ENCODE measurements at regions not wholly inside any gene's neighbourhood (a gene's known extent, or its start where the extent isn't known, plus 50 kb on each side); places are given as distances from the start of the nearest gene placed in this dataset.

DNA sequence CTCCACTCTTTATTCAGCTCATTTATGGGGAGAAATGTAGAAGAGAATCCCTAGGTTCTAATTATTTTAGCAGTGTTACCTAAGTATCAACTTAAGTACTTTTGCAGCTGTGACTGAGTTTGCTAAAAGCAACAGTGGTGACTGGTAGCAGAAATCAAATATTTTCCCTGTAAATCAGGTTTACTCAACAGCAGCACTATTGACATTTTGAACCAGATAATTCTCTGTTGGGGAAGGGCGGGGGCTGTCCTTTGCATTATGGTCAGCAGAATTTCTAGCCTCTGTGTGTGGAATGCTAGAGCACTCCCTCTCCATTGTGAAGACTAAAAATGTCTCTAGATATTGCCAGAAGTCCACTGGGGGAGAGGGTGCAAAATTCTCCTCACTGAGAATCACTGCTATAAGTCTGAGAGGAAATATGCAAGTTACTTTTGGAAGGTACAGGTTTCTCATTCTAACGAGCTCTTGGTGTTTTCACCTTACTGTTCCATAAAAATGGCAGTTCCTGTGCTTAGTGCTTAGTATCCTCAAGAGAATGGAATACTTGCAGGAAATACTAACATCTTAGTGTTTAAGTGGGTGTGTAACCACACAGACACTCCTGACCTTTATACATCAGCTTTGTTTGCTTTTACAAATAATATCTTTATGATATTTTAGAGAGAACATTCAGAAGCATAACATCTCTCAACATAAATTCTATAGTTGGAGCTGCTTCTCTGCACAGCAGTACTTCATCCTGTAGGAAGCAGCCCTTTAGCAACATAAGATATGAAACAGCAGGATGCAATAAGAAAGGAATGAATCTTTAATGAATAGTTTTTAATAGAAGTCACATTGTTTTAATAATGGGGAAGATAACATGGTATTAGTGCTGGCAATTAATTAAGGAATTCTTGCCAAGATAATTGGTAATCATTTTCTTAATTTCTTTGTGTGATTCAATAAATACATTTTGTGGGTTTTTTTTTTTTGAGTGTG lies 246.5 kb upstream of the GOLIM4 start:
- TF ChIP-seq POLR2AphosphoS5 (IDR thresholded peaks at IDR 0.05; ENCODE audit: low read depth, low read length) (no peak), POLR2A (IDR thresholded peaks at IDR 0.05; ENCODE audit: low read depth, low read length) (no peak), TAF1 (IDR thresholded peaks at IDR 0.05; ENCODE audit: borderline replicate concordance, low read depth, low read length) (no peak)
- no peak for DNase-seq (ENCODE audit: insufficient read length)
- FAIRE-seq: no peak

DNA sequence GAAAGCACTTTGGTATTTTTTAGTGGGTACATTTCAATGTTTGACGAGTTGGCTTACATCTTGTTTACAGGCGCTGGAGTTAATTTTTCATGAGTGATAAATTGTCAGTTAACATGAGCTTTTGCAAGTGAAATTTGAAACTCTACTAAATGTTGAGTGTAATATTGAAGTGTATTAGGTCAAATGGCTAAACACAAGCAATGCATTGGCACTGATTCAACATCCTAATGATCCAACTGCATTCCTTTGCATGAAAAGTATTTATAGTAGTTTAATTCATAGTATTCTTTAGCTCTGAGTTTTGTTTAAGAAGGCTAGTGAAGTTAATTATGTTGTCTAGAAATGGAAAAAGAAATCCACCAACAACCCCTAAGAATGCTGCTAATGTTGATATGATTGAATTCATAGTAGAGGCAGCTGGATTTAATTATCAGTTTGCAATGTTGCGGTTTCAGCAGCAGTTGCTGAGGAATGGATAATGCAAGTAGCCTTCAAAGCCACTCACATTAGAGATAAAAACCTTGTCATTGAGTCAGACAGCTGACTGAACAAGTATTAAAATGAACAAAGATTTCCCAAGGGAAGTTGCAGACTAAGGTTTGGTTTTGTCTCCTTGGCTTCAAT lies 245.6 kb upstream of the GOLIM4 start:
- no peak for FAIRE-seq
- TF ChIP-seq POLR2AphosphoS5 (IDR thresholded peaks at IDR 0.05; ENCODE audit: low read depth, low read length): no peak
- no peak for TF ChIP-seq TAF1 (IDR thresholded peaks at IDR 0.05; ENCODE audit: borderline replicate concordance, low read depth, low read length)
- no peak for TF ChIP-seq POLR2A (IDR thresholded peaks at IDR 0.05; ENCODE audit: low read depth, low read length)

DNA sequence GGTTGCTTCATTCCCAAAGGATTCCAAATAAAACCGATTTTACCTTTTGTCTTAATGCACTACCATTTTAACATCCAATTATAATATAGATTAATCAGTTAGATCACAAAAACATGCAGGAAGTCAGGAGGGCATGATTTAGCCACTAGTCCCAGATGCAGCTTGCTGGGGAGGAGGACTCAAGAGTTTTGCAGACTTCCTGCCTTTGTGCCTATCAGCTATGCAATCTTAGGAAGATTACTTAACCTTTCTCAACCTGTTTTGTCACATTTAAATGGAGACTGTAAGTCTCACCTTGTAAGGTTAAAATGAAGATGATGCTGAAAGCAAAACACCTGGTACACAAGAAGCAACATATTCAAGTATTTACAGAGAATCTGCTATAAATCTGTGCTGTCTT lies 242.4 kb upstream of the GOLIM4 start:
- no peak for DNase-seq (ENCODE audit: insufficient read length)
- FAIRE-seq: no peak
- no peak for TF ChIP-seq TAF1 (IDR thresholded peaks at IDR 0.05; ENCODE audit: borderline replicate concordance, low read depth, low read length)
- TF ChIP-seq POLR2AphosphoS5 (IDR thresholded peaks at IDR 0.05; ENCODE audit: low read depth, low read length): no peak
- no peak for TF ChIP-seq POLR2A (IDR thresholded peaks at IDR 0.05; ENCODE audit: low read depth, low read length)

More for the DNA sequence above, 245.6 kb upstream of the GOLIM4 start:
- no peak for DNase-seq (ENCODE audit: insufficient read length)

DNA sequence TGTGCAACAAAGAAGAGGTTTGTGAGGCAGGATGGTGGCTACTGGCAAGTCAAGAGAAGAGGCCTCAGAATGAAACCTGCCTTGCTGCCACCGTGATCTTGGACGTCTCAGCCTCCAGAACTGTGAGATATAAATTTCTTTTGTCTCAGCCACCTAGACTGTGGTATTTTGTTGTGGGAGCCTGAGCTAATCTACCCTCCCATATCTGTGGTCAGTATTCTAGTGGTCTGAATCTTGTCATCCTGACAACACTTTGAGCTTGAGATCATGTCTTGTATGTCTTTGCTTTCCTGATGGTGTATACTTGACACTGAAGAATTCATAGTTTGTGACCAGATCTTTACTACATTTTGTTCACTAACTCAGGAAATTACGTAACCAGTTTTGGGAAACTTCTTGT lies 240.6 kb upstream of the GOLIM4 start:
- no peak for DNase-seq (ENCODE audit: insufficient read length)
- TF ChIP-seq POLR2A (IDR thresholded peaks at IDR 0.05; ENCODE audit: low read depth, low read length): no peak
- no peak for TF ChIP-seq POLR2AphosphoS5 (IDR thresholded peaks at IDR 0.05; ENCODE audit: low read depth, low read length)
- no peak for TF ChIP-seq TAF1 (IDR thresholded peaks at IDR 0.05; ENCODE audit: borderline replicate concordance, low read depth, low read length)
- no peak for FAIRE-seq

DNA sequence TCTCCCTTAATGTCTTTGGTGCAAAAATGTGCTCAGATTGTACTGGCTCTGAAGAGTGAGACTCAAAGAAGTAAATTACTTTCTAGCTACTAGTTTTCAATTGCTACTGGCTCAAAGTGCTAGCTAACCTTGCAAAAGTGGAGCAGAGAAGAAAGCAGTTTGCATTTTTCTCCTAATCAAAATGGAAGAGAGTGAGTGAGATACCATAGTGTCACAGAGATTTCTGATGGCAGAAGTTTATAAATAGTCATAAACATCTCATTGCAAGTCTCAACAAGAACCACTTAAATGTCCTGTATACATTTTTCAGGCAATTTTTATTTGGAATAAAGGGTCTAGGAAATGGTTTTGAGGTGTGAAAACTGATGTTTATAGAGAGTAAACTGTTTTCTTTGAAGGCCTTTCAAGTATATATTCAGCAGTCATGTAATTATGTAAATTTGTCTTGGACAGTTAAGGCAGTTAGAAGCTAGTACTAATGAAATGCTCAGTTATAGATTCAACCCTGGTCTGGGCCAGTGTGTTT lies 237.7 kb upstream of the GOLIM4 start:
- DNase-seq (ENCODE audit: insufficient read length) (no peak), FAIRE-seq (no peak)
- TF ChIP-seq TAF1 (IDR thresholded peaks at IDR 0.05; ENCODE audit: borderline replicate concordance, low read depth, low read length) (no peak), POLR2A (IDR thresholded peaks at IDR 0.05; ENCODE audit: low read depth, low read length) (no peak), POLR2AphosphoS5 (IDR thresholded peaks at IDR 0.05; ENCODE audit: low read depth, low read length) (no peak)

DNA sequence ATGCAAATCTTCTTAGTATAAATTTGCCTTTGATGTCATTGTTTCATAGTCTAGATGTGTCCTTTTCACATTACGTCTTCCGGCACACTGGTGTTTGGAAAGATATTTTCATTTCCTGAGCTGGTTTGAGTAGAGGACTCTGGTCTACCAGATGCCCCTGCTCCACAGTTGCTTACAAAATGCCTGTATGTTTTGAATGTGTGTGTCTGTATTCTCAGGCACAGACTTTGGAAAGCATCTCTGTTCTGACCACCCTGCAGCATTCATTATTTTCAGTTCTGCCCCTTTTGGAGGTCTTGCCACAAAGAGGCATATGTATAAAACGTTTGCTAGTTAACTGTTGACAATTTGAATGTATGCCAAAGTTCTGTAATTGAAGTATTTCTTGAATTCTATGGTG lies 236.0 kb upstream of the GOLIM4 start:
- DNase-seq (ENCODE audit: insufficient read length): no peak
- TF ChIP-seq TAF1 (IDR thresholded peaks at IDR 0.05; ENCODE audit: borderline replicate concordance, low read depth, low read length): no peak
- no peak for TF ChIP-seq POLR2A (IDR thresholded peaks at IDR 0.05; ENCODE audit: low read depth, low read length)
- TF ChIP-seq POLR2AphosphoS5 (IDR thresholded peaks at IDR 0.05; ENCODE audit: low read depth, low read length): no peak
- FAIRE-seq: no peak

DNA sequence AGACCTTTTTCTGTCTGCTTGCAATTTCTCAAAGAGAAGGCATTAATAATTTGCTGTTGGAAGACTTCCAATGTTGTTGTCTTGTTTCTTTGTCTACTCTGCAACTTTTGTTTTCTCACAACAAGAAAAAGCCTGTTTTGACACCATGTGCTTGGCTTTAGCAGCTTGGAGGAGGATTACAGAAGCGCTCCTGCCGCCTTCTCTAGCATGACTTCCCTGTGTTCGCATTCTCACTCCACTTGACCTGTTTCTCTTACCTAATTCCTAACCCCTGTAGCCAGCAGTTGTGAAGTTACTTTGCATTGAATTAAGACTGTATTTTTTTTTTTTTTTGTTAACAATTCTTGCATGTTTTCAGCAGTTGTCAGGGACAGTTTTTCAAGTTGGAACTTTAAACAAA lies 235.3 kb upstream of the GOLIM4 start:
- FAIRE-seq (no peak), DNase-seq (ENCODE audit: insufficient read length) (no peak)
- TF ChIP-seq POLR2A (IDR thresholded peaks at IDR 0.05; ENCODE audit: low read depth, low read length) (no peak), POLR2AphosphoS5 (IDR thresholded peaks at IDR 0.05; ENCODE audit: low read depth, low read length) (no peak), TAF1 (IDR thresholded peaks at IDR 0.05; ENCODE audit: borderline replicate concordance, low read depth, low read length) (no peak)

DNA sequence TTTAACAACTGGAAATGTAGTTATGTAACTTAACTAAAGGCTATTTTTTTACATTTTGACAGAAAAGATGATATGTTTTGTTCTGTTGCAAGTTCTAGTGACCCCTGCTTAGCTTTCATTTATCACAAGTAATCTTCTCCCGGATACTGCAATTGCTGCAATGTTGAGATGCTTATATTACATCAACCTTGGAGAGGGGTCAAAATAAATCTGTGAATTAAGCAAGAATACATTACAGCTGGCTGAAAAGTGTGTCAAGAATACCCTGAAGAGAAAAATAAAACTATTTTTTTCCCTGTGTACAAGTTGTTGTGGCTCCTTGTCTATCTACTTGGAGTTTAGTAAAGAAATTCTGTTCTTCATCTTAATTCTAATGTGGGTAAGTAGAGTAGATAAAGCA lies 232.1 kb upstream of the GOLIM4 start:
- no peak for TF ChIP-seq POLR2AphosphoS5 (IDR thresholded peaks at IDR 0.05; ENCODE audit: low read depth, low read length)
- no peak for TF ChIP-seq TAF1 (IDR thresholded peaks at IDR 0.05; ENCODE audit: borderline replicate concordance, low read depth, low read length)
- DNase-seq (ENCODE audit: insufficient read length) (no peak), FAIRE-seq (no peak)

DNA sequence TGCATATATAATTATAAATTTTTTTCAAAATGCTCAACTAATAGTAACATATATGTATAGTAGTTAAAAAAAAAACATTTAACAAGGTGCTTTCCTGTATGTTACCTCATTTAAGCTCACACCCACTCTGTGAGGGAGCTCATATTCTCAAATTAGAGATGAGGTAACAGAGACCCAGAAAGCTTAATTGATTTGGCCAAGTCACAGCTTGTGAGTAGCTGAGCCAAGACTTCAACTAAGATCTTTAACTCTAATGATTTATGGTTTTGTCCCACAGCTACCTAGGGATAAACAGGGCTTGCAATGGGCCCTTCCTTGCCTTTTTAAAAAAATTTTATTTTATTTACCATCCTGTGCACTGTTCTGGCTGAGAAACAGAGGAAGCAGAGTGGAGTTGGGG lies 230.0 kb upstream of the GOLIM4 start:
- no peak for TF ChIP-seq TAF1 (IDR thresholded peaks at IDR 0.05; ENCODE audit: borderline replicate concordance, low read depth, low read length)
- no peak for TF ChIP-seq POLR2A (IDR thresholded peaks at IDR 0.05; ENCODE audit: low read depth, low read length)
- TF ChIP-seq POLR2AphosphoS5 (IDR thresholded peaks at IDR 0.05; ENCODE audit: low read depth, low read length): no peak
- no peak for FAIRE-seq
- DNase-seq (ENCODE audit: insufficient read length): no peak

DNA sequence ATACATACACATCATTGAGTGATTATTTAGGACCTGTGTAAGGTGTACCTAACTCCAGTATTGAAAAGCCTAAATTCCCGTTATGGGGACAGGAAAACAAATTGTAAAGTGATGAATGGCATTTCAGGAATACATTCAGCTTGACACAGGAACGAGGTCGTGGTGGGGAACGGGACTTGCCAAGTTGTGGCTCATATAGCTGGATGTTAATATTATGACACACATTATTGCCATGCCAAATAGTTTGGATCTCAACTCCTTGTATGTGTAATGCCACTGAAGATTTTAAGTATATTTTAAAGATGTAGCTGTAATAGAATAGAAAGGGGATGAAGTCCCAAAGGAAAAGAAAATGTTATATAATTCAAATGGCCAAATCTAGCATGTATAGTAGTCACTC lies 227.2 kb upstream of the GOLIM4 start:
- DNase-seq (ENCODE audit: insufficient read length) (no peak), FAIRE-seq (no peak)
- TF ChIP-seq POLR2A (IDR thresholded peaks at IDR 0.05; ENCODE audit: low read depth, low read length) (no peak), TAF1 (IDR thresholded peaks at IDR 0.05; ENCODE audit: borderline replicate concordance, low read depth, low read length) (no peak), POLR2AphosphoS5 (IDR thresholded peaks at IDR 0.05; ENCODE audit: low read depth, low read length) (no peak)

DNA sequence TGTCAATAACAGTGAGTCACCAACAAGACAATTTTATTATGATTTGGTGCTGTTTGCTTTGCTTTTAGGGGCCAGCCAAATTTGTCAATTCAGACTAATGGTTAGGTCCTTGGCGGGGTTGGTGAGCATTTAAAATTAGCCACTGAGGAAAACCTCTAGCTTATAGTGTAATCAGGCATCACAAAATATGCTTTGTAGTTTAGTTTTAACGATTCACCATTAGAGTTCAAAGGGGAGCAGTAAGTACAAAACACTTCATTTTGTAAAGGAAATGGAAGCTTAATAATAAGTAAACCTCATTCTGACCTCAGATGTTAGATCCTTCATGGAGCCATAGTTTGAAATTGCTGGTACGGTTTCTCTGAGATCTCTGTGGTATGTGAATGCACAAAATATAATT lies 218.4 kb upstream of the GOLIM4 start:
- FAIRE-seq: no peak
- TF ChIP-seq POLR2AphosphoS5 (IDR thresholded peaks at IDR 0.05; ENCODE audit: low read depth, low read length) (no peak), POLR2A (IDR thresholded peaks at IDR 0.05; ENCODE audit: low read depth, low read length) (no peak), TAF1 (IDR thresholded peaks at IDR 0.05; ENCODE audit: borderline replicate concordance, low read depth, low read length) (no peak)
- no peak for DNase-seq (ENCODE audit: insufficient read length)
